Fibroblast of lung (primary cell): ENCODE measurements at regions not wholly inside any gene's neighbourhood (a gene's known extent, or its start where the extent isn't known, plus 50 kb on each side); places are given as distances from the start of the nearest gene placed in this dataset.
"Not testable (repeated sequence)": the region's sequence is repeated elsewhere in the genome, so short reads cannot be mapped to it uniquely, and the experiment has no call there.

Source experiments
- EZH2 ChIP-seq: IDR thresholded peaks from 2 replicates; pipeline ENCODE4 v1.5.1; 2012; ENCODE audit warnings: low read length, control low read depth, mild to moderate bottlenecking; ENCODE audit errors: missing control alignments
- TF ChIP-seq, protein P1 (sequence below), 2 donors: IDR thresholded peaks in 1 of 2; conservative IDR thresholded peaks in 1 of 2; 1 replicate in 1 of 2; 2 replicates in 1 of 2; pipeline ENCODE4 v1.5.1; 2011 to 2012; ENCODE audit warnings: low read length in 2 of 2, control low read depth in 1 of 2, inconsistent platforms in 1 of 2, low read depth in 1 of 2, mild to moderate bottlenecking in 1 of 2

GRCh38 chr9:29189221-29189620 lies 1615.9 kb upstream of the C9orf72 start:
- TF ChIP-seq, protein P1, sequence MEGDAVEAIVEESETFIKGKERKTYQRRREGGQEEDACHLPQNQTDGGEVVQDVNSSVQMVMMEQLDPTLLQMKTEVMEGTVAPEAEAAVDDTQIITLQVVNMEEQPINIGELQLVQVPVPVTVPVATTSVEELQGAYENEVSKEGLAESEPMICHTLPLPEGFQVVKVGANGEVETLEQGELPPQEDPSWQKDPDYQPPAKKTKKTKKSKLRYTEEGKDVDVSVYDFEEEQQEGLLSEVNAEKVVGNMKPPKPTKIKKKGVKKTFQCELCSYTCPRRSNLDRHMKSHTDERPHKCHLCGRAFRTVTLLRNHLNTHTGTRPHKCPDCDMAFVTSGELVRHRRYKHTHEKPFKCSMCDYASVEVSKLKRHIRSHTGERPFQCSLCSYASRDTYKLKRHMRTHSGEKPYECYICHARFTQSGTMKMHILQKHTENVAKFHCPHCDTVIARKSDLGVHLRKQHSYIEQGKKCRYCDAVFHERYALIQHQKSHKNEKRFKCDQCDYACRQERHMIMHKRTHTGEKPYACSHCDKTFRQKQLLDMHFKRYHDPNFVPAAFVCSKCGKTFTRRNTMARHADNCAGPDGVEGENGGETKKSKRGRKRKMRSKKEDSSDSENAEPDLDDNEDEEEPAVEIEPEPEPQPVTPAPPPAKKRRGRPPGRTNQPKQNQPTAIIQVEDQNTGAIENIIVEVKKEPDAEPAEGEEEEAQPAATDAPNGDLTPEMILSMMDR (conservative IDR thresholded peaks at IDR 0.05 in 1 of 2, IDR thresholded peaks at IDR 0.05 in 1 of 2; ENCODE audit: low read depth in 1 of 2, low read length in 2 of 2): not testable (repeated sequence)
- TF ChIP-seq EZH2: not testable (repeated sequence)
